Endodermal cell (in vitro differentiated cells): ENCODE measurements at regions not wholly inside any gene's neighbourhood (a gene's known extent, or its start where the extent isn't known, plus 50 kb on each side); places are given as distances from the start of the nearest gene placed in this dataset.

Source experiments
- DNase-seq: peaks from one replicate; pipeline ENCODE4 v3.0.0-alpha.2; 2017
- H3K27ac ChIP-seq: 2 replicates; pipeline ENCODE4 v1.5.1; 2013; ENCODE audit warnings: mild to moderate bottlenecking, low read depth, low read length, moderate library complexity
- H3K27me3 ChIP-seq: 2 replicates; pipeline ENCODE4 v1.6.1; 2013; ENCODE audit warnings: mild to moderate bottlenecking, low read length, moderate library complexity; ENCODE audit not compliant: insufficient read depth, control insufficient read depth, poor library complexity, severe bottlenecking
- H3K36me3 ChIP-seq: 2 replicates; pipeline ENCODE4 v1.7.0; 2013; ENCODE audit warnings: mild to moderate bottlenecking, low read length, moderate library complexity; ENCODE audit not compliant: control insufficient read depth, insufficient read depth
- H3K4me1 ChIP-seq: one replicate; pipeline ENCODE4 v1.7.0; 2013; ENCODE audit warnings: low read length; ENCODE audit not compliant: control insufficient read depth, insufficient read depth
- H3K4me3 ChIP-seq: 2 replicates; pipeline ENCODE4 v1.5.1; 2013; ENCODE audit warnings: mild to moderate bottlenecking, low read length, moderate library complexity
- H3K9ac ChIP-seq: 2 replicates; pipeline ENCODE4 v1.6.1; 2013; ENCODE audit warnings: mild to moderate bottlenecking, low read length, moderate library complexity; ENCODE audit not compliant: poor library complexity, severe bottlenecking; ENCODE audit errors: extremely low read depth
- H3K9me3 ChIP-seq: 2 replicates; pipeline ENCODE4 v1.6.1; 2013; ENCODE audit warnings: mild to moderate bottlenecking, low read length, moderate library complexity; ENCODE audit not compliant: control insufficient read depth
- H3K27ac Mint-ChIP-seq: 2 replicates; pipeline ENCODE4 v1.8.0; 2020; ENCODE audit warnings: mixed read lengths
- H3K27me3 Mint-ChIP-seq: 2 replicates; pipeline ENCODE4 v1.8.0; 2021; ENCODE audit warnings: mild to moderate bottlenecking, mixed read lengths; ENCODE audit not compliant: insufficient read depth
- H3K36me3 Mint-ChIP-seq: 2 replicates; pipeline ENCODE4 v1.8.0; 2020; ENCODE audit warnings: low read depth, mixed read lengths
- H3K4me1 Mint-ChIP-seq: 2 replicates; pipeline ENCODE4 v1.8.0; 2020; ENCODE audit warnings: mixed read lengths
- H3K4me3 Mint-ChIP-seq: 2 replicates; pipeline ENCODE4 v1.8.0; 2020; ENCODE audit warnings: mild to moderate bottlenecking, moderate library complexity, mixed read lengths
- H3K9me3 Mint-ChIP-seq: 2 replicates; pipeline ENCODE4 v1.8.0; 2020; ENCODE audit warnings: mild to moderate bottlenecking, mixed read lengths
- CTCF ChIP-seq: fragments of 200-600 bp; sonication (generic); conservative IDR thresholded peaks from 2 replicates; pipeline ENCODE4 v1.5.0; 2021; ENCODE audit warnings: antibody characterized with exemption, mild to moderate bottlenecking
- WGBS, 2 experiments: methylation state at CpG; one replicate each; pipeline versions ENCODE4 v1.1.5 to v1.1.7; 2013; ENCODE audit warnings: missing lambda C conversion rate in 2 of 2, mixed read lengths in 1 of 2; ENCODE audit not compliant: insufficient coverage in 1 of 2, insufficient read length in 1 of 2; 5-methylcytosine and 5-hydroxymethylcytosine counted together

- DNase-seq = no peak
- H3K27ac Mint-ChIP-seq = no peak overlapping the region
- H3K9ac ChIP-seq = no peak overlapping the region
- no peaks in the 10 kb centered on the region for H3K27me3 Mint-ChIP-seq
- H3K4me3 ChIP-seq = no peak overlapping the region
- 88 to 94% methylated on average over 2 of the region's 2 CpGs for WGBS, 2 experiments
- H3K27ac ChIP-seq = no peak overlapping the region
- no peaks in the 10 kb centered on the region for H3K27me3 ChIP-seq
- no peaks in the 10 kb centered on the region for H3K36me3 Mint-ChIP-seq
- H3K36me3 ChIP-seq = no peaks in the 10 kb centered on the region
- H3K4me3 Mint-ChIP-seq = no peak overlapping the region
- H3K4me1 Mint-ChIP-seq = no peaks in the 10 kb centered on the region
- H3K4me1 ChIP-seq = no peaks in the 10 kb centered on the region
- no peak for TF ChIP-seq CTCF
- H3K9me3 Mint-ChIP-seq = no peaks in the 10 kb centered on the region
- no peaks in the 10 kb centered on the region for H3K9me3 ChIP-seq
Observed at GRCh38 chr4:120130786-120131185, 64.1 kb upstream of the MAD2L1 start.
